Muscle layer of duodenum (tissue), 2 donors: ENCODE measurements at regions not wholly inside any gene's neighbourhood (a gene's known extent, or its start where the extent isn't known, plus 50 kb on each side); places are given as distances from the start of the nearest gene placed in this dataset.

ENCODE experiments used
- H3K27ac ChIP-seq: one replicate; pipeline ENCODE4 v1.7.0; 2013; ENCODE audit warnings: mild to moderate bottlenecking, low read length
- H3K27me3 ChIP-seq: one replicate; pipeline ENCODE4 v1.7.0; 2013; ENCODE audit warnings: low read depth, mild to moderate bottlenecking, control low read depth, low read length
- H3K36me3 ChIP-seq, 2 donors: one replicate each; pipeline ENCODE4 v1.7.0; 2013; ENCODE audit warnings: low read length in 2 of 2, control low read depth in 1 of 2, mild to moderate bottlenecking in 1 of 2; ENCODE audit not compliant: insufficient read depth in 2 of 2, control insufficient read depth in 1 of 2
- H3K4me1 ChIP-seq, 2 donors: one replicate each; pipeline ENCODE4 v1.7.0; 2013; ENCODE audit warnings: low read length in 2 of 2, mild to moderate bottlenecking in 2 of 2, control low read depth in 1 of 2, moderate library complexity in 1 of 2; ENCODE audit not compliant: insufficient read depth in 2 of 2, control insufficient read depth in 1 of 2
- H3K4me3 ChIP-seq, 2 donors: one replicate each; pipeline ENCODE4 v1.7.0; 2013; ENCODE audit warnings: low read length in 2 of 2, low read depth in 1 of 2, mild to moderate bottlenecking in 1 of 2
- H3K9me3 ChIP-seq, 2 donors: one replicate each; pipeline ENCODE4 v1.7.0; 2013; ENCODE audit warnings: low read length in 2 of 2, control low read depth in 1 of 2, mild to moderate bottlenecking in 1 of 2; ENCODE audit not compliant: control insufficient read depth in 1 of 2
- donor health status: healthy.

DNA sequence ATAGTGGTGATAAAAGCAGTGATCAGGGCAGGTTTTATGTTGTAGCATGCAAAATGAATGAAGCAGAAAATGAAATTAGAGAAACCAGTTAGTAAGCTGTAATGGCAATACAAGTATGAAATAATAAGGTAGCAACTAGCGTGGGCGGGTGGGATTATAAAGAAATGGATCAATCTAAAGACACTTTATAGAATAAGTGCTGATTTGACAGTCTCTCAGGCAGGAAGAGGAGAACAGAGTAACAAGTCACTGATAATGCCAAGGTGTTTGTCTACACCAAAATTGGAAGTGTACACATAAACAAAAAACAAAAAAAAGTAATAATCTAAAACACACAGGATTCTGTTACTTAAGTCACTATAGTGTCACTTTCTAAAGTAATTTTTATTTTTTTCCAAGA lies 51.0 kb upstream of the PCBP1 start:
- no peak overlapping the region for H3K4me3 ChIP-seq
- no peaks in the 10 kb centered on the region for H3K36me3 ChIP-seq
- peaks cover 10 to 15% of the 10 kb centered on the region in 2 donors for H3K4me1 ChIP-seq
- no peaks in the 10 kb centered on the region for H3K9me3 ChIP-seq
- H3K27ac ChIP-seq: no peak overlapping the region
- no peaks in the 10 kb centered on the region for H3K27me3 ChIP-seq

DNA sequence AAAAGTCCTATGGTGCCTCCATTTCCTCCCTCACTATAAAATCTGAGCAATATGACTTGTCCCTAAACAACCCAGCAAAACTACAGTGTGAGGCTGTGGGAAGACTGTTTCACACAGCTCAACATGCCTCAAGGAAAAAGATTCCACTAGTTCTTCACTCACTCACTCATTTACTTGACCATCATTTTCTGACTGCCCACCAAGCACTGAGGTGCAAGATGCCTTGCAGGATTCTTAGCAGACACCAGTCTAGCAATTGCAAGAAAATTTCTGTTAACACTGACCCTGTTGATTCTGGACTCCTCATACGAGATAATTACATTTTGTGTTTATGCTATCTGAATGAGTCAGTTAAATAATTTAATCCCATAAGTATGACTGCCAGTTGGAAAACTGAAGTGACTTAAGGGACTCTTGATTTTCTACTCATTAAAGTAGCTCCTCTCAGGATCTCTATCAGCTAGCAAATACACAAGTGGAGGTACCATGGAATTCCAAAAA lies 51.9 kb upstream of the PCBP1 start:
- Histone ChIP-seq H3K9me3 (no peaks in the 10 kb centered on the region), H3K27me3 (no peaks in the 10 kb centered on the region), H3K4me1 (peaks cover 18 to 21% of the 10 kb centered on the region in 2 donors), H3K4me3 (no peak overlapping the region), H3K36me3 (no peaks in the 10 kb centered on the region), H3K27ac (no peak overlapping the region)

DNA sequence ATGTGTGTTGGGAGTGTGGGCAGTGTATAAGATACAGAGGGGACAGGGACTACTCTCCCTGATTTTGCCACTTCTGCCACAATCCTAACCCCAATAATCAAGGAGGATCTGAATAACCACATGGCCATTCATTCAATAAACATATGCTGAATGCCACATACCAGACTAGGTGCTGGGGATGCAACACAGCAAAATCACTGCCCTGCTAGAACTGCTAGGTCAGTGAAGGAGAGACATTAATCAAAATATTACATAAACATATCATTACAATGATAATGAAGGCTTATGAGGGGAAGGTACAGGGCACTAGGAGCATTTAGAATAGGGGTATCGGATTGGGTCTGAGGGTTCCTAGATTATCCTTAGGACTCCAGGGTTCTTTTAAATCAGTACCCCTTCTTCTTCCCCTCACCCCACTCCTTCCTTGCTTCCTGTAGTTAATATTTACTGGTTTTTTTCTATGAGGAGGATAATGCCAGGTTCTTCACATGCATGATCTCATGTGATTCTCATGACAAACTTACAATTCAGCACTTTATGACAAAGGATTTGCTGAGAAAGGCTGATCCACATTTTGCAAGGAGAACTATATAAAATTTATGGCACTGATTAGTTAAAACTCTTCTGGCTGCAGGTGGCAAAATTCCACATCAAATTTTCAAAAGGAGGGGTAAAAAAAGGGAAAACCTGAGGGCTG lies 56.4 kb upstream of the PCBP1 start:
- no peak overlapping the region for H3K4me3 ChIP-seq
- peak overlapping the region; percentile 72 for H3K27ac ChIP-seq
- H3K9me3 ChIP-seq: no peaks in the 10 kb centered on the region
- H3K36me3 ChIP-seq: no peaks in the 10 kb centered on the region
- H3K4me1 ChIP-seq: peaks cover 18 to 30% of the 10 kb centered on the region in 2 donors
- H3K27me3 ChIP-seq: no peaks in the 10 kb centered on the region

DNA sequence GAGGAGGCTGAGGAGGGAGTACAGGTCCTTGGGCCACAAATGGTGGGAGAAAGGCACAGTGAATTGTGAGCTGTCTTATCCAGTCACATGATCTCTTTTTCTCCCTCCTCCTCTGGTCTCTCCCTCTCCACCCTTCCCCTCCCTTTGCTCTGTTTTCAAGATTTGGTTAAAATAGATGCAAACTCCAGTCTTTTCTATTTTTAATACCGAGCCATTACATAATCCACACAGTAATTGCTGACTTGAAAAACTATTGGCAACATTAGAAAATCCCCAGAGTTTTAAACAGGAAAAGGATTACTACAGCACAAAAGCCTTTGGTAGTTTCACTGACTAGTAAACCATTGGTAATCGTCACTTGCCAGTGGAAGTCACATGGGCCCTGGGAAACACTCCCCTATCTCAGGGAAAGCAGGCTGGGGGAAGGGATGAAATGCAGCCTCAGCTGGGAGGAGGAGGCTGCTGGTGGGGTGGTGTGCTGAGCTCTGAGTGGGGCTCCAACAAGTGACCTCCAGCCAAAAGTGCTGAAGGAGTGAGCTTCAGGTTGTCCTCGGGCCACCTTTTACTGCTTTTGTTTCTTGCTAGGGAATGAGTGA lies 57.4 kb upstream of the PCBP1 start:
- Histone ChIP-seq H3K4me3 (peak overlapping the region in 1 of 2 donors; percentile 4), H3K36me3 (no peaks in the 10 kb centered on the region), H3K27ac (peak overlapping the region; percentile 72), H3K9me3 (no peaks in the 10 kb centered on the region), H3K4me1 (peaks cover 11 to 25% of the 10 kb centered on the region in 2 donors), H3K27me3 (no peaks in the 10 kb centered on the region)

DNA sequence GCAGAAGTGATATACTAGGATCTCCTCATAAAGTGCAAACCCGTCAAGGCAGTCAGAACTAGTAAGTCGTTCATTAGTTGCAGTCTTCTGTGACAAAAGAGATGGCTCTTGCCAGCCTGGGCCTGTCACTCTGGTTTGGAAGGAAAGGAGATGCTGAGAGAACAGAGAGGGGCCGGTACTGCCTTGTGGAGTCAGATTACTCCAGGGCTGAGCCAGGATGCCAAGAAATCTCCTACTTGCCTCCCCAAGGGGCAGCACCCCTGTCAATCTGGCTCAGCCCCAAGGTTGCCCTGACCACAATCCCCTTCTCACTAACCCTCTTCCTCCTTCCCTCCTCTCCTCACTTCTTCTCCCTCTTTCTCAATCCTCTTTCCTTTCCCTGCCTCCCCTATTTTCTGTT lies 62.9 kb upstream of the ASPRV1 start:
- Histone ChIP-seq H3K36me3 (peaks cover 0 to 5% of the 10 kb centered on the region in 2 donors), H3K9me3 (no peaks in the 10 kb centered on the region), H3K27me3 (no peaks in the 10 kb centered on the region), H3K4me1 (peaks cover 0 to 1% of the 10 kb centered on the region in 2 donors), H3K4me3 (no peak overlapping the region), H3K27ac (no peak overlapping the region)

DNA sequence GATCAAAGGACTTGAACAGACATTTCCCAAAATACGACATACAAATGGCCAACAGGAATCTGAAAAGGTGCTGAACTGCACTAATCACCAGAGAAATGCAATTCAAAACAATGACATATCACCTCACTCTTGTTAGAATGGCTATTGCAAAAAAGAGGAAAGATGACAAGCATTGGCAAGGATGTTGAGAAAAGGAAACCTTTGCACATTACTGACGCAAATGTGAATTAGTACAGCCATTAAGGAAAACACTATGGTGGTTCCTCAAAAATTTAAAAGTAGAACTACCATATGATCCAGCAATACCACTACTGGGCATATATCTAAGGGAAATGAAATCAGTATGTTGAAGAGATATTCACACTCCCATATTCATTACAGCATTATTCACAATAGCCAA lies 57.7 kb upstream of the ASPRV1 start:
- H3K27ac ChIP-seq: no peak overlapping the region
- H3K4me1 ChIP-seq: no peaks in the 10 kb centered on the region
- H3K9me3 ChIP-seq: no peaks in the 10 kb centered on the region
- no peaks in the 10 kb centered on the region for H3K27me3 ChIP-seq
- H3K36me3 ChIP-seq: peaks cover 4 to 16% of the 10 kb centered on the region in 2 donors
- no peak overlapping the region for H3K4me3 ChIP-seq

DNA sequence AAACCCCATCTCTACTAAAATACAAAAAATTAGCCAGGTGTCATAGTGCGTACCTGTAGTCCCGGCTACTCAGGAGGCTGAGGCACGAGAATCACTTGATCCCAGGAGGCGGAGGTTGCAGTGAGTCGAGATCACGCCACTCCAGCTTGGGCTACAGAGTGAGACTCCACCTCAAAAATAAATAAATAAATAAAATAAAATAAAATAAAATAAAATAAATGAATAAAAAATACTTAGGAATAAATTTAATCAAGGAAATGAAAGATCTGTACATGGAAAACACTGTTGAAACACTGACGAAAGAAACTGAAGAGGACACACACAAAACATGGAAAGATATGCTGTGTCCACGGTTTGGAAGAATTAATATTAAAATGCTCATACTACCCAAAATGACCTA lies 56.5 kb upstream of the ASPRV1 start:
- Histone ChIP-seq H3K9me3 (no peaks in the 10 kb centered on the region), H3K27me3 (no peaks in the 10 kb centered on the region), H3K36me3 (peaks cover 4 to 12% of the 10 kb centered on the region in 2 donors), H3K27ac (no peak overlapping the region), H3K4me1 (no peaks in the 10 kb centered on the region), H3K4me3 (no peak overlapping the region)

DNA sequence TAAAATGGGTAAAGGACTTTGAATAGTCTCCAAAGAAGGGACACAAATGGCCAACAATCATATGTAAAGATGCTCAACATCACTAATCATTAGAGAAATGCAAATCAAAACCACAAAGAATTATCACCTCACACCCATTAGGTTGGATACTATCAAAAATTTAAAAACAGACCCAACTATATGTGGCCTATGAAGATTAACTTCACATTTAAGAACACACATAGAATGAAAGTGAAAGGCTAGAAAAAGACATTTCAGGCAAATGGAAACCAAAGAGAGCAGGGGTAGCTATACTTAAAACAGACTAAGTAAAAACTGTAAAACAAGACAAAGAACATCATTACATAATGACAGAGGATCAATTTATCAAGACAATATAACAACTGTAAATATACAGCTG lies 53.5 kb upstream of the ASPRV1 start:
- peaks cover 4 to 11% of the 10 kb centered on the region in 2 donors for H3K36me3 ChIP-seq
- H3K4me3 ChIP-seq: no peak overlapping the region
- no peaks in the 10 kb centered on the region for H3K27me3 ChIP-seq
- no peak overlapping the region for H3K27ac ChIP-seq
- H3K9me3 ChIP-seq: no peaks in the 10 kb centered on the region
- no peaks in the 10 kb centered on the region for H3K4me1 ChIP-seq

DNA sequence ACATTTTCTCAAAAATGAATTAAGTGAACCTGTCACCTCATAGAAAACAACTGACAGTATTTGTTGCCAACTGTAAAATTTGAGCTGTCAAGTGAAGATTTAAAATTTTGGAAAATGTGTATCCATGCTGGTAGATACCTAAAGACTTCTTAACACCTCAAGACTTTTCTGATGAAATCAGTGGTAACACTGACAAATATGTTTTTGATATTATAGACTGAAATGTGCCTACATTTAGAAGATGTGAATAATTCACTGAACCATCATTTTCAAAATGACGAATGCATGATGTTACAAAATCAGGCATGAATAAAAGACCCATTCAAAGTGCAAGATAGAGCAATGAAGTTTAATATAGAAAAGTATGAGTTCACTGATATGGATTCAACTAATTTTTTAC lies 51.5 kb upstream of the ASPRV1 start:
- H3K4me1 ChIP-seq: no peaks in the 10 kb centered on the region
- peaks cover 4 to 11% of the 10 kb centered on the region in 2 donors for H3K36me3 ChIP-seq
- no peak overlapping the region for H3K4me3 ChIP-seq

DNA sequence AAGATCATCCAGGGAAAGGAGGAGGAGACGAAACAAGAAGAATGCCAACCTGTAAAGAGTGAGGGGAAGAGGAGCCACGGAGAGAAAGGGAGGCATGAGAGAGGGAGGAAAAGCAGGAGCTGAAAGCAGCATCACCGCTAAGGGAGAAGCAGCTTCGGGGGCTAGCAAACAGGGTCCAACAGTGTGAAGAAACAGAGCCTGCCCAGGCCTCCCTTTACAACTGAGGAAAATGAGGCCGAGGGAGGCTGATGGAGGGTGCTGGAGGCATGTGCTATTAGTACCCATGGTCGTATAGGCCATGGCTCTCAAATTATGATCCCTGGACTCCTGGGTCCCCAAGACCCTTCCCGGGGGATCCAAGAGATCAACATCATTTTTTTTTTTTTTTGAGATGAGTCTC lies 50.4 kb upstream of the ASPRV1 start:
- H3K27ac ChIP-seq: no peak overlapping the region
- no peaks in the 10 kb centered on the region for H3K27me3 ChIP-seq
- peaks cover 4 to 11% of the 10 kb centered on the region in 2 donors for H3K36me3 ChIP-seq
- H3K4me1 ChIP-seq: no peaks in the 10 kb centered on the region
- no peak overlapping the region for H3K4me3 ChIP-seq
- H3K9me3 ChIP-seq: no peaks in the 10 kb centered on the region

More for the DNA sequence above, 51.5 kb upstream of the ASPRV1 start:
- no peaks in the 10 kb centered on the region for H3K9me3 ChIP-seq
- H3K27me3 ChIP-seq: no peaks in the 10 kb centered on the region
- H3K27ac ChIP-seq: no peak overlapping the region

DNA sequence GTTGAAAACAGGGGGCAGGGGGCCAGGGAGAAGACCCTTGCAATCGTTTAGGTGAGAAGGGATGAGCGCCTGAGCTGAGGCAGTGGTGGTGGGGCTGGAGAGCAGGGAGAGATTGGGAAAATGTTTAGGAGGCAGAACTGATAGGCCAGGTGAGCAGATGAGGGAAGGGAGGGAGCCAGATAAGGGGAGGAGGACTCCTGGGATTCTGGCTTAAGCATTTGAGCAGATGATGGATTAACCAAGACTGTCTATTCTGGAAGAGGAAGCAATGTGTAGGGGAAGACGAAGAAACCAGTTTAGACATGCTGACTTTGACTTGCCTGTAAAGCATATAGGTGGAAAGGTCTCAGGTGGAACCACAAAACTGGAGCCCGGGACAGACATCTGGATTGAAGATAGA lies 49.9 kb upstream of the ASPRV1 start:
- Histone ChIP-seq H3K4me1 (no peaks in the 10 kb centered on the region), H3K9me3 (no peaks in the 10 kb centered on the region), H3K27ac (no peak overlapping the region)

More for the DNA sequence above, 49.9 kb upstream of the ASPRV1 start:
- no peaks in the 10 kb centered on the region for H3K27me3 ChIP-seq
- peaks cover 4 to 6% of the 10 kb centered on the region in 2 donors for H3K36me3 ChIP-seq
- no peak overlapping the region for H3K4me3 ChIP-seq
